NB4 (cell line): ENCODE measurements at regions not wholly inside any gene's neighbourhood (a gene's known extent, or its start where the extent isn't known, plus 50 kb on each side); places are given as distances from the start of the nearest gene placed in this dataset.

Experiments used
- MYC ChIP-seq: IDR thresholded peaks from 2 replicates; pipeline ENCODE4 v1.6.1; 2011; ENCODE audit warnings: low read depth, low read length
- POLR2A ChIP-seq: IDR thresholded peaks from 2 replicates; pipeline ENCODE4 v1.6.1; 2011; ENCODE audit warnings: mild to moderate bottlenecking; ENCODE audit not compliant: insufficient read length; ENCODE audit errors: extremely low read depth
- TF ChIP-seq, protein P1 (sequence below): IDR thresholded peaks from one replicate; pipeline ENCODE4 v1.5.1; 2012; ENCODE audit warnings: low read depth, low read length

DNA sequence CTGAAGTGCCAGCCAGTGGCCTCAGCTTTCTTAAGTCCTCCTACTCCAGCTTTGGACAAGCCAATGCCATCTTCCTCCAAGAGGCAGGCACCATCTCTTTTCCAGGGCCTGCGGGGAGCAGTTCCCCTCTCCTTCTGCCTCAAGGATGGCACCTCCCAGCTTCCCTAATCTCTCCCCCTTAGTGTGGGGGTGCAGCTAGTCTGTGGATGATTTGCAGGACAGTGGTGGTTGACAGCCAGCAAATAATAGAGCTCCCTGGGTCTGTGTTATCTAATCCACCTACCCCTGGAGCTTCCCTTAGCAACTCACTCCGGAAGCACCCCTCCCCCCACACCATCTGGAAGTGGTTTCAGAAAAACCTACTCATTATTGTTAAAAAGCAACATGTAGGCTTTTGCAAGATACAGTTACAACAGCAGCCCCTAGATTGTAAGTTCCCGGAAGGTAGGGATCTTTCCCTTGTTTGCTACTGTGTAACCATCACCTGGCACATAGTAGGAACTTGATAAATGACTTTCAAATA is 247.1 kb downstream of the BCOR start:
- TF ChIP-seq, protein P1, sequence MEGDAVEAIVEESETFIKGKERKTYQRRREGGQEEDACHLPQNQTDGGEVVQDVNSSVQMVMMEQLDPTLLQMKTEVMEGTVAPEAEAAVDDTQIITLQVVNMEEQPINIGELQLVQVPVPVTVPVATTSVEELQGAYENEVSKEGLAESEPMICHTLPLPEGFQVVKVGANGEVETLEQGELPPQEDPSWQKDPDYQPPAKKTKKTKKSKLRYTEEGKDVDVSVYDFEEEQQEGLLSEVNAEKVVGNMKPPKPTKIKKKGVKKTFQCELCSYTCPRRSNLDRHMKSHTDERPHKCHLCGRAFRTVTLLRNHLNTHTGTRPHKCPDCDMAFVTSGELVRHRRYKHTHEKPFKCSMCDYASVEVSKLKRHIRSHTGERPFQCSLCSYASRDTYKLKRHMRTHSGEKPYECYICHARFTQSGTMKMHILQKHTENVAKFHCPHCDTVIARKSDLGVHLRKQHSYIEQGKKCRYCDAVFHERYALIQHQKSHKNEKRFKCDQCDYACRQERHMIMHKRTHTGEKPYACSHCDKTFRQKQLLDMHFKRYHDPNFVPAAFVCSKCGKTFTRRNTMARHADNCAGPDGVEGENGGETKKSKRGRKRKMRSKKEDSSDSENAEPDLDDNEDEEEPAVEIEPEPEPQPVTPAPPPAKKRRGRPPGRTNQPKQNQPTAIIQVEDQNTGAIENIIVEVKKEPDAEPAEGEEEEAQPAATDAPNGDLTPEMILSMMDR, result no peak
- TF ChIP-seq MYC (peak; percentile 20; the same call in 1 of the 2 replicates), POLR2A (no peak)
